DND-41 (cell line): ENCODE measurements at regions not wholly inside any gene's neighbourhood (a gene's known extent, or its start where the extent isn't known, plus 50 kb on each side); places are given as distances from the start of the nearest gene placed in this dataset.
A peak's percentile ranks its signal among the peaks of the same experiment; 100 is the strongest.

Source experiments
- ATAC-seq: fragments of 200-7000 bp; cut with Tn5 transposase; 3 replicates; pipeline ENCODE4 v1.9.1; 2021; ENCODE audit warnings: low read depth; ENCODE audit not compliant: insufficient read depth
- DNase-seq: peaks from one replicate; pipeline ENCODE4 v3.0.0-alpha.2; 2020
- H2AFZ ChIP-seq: 2 replicates; pipeline ENCODE4 v1.6.0; 2012; ENCODE audit warnings: low read depth, low read length
- H3K27ac ChIP-seq: 2 replicates; pipeline ENCODE4 v1.5.1; 2012; ENCODE audit warnings: low read length, inconsistent platforms
- H3K27me3 ChIP-seq: fragments of 200-600 bp; sonication (generic); 2 replicates; pipeline ENCODE4 v1.6.0; 2012; ENCODE audit warnings: low read length, mild to moderate bottlenecking, inconsistent platforms; ENCODE audit not compliant: insufficient read depth, poor library complexity
- H3K36me3 ChIP-seq: 2 replicates; pipeline ENCODE4 v1.5.1; 2012; ENCODE audit warnings: low read length, inconsistent platforms; ENCODE audit not compliant: insufficient read depth
- H3K4me1 ChIP-seq: 2 replicates; pipeline ENCODE4 v1.5.1; 2012; ENCODE audit warnings: mild to moderate bottlenecking, low read length; ENCODE audit not compliant: insufficient read depth
- H3K4me2 ChIP-seq: 2 replicates; pipeline ENCODE4 v1.6.0; 2012; ENCODE audit warnings: mild to moderate bottlenecking, moderate library complexity, low read length, inconsistent platforms; ENCODE audit not compliant: insufficient read depth
- H3K4me3 ChIP-seq, 2 experiments: fragments of 200-600 bp in 1 of 2; shearing (Covaris generic) in 1 of 2; 2 replicates each; pipeline ENCODE4 v1.5.1; 2012 to 2016; ENCODE audit warnings: inconsistent platforms in 2 of 2, low read length in 2 of 2, mild to moderate bottlenecking in 2 of 2, low read depth in 1 of 2, moderate library complexity in 1 of 2
- H3K79me2 ChIP-seq: 2 replicates; pipeline ENCODE4 v1.6.0; 2012; ENCODE audit warnings: low read length, inconsistent platforms; ENCODE audit not compliant: insufficient read depth
- H3K9ac ChIP-seq: 2 replicates; pipeline ENCODE4 v1.6.0; 2012; ENCODE audit warnings: low read depth, mild to moderate bottlenecking, inconsistent platforms, low read length, moderate library complexity
- H3K9me3 ChIP-seq: 2 replicates; pipeline ENCODE4 v1.5.1; 2012; ENCODE audit warnings: low read length, moderate library complexity, mild to moderate bottlenecking, inconsistent platforms; ENCODE audit not compliant: insufficient read depth, severe bottlenecking
- H4K20me1 ChIP-seq: 2 replicates; pipeline ENCODE4 v1.6.0; 2012; ENCODE audit warnings: low read length; ENCODE audit not compliant: insufficient read depth
- CTCF ChIP-seq: IDR thresholded peaks from 2 replicates; pipeline ENCODE4 v1.5.1; 2012; ENCODE audit warnings: borderline replicate concordance, low read length, moderate library complexity, mild to moderate bottlenecking; ENCODE audit not compliant: poor library complexity, severe bottlenecking; ENCODE audit errors: extremely low read depth
- EZH2 ChIP-seq: IDR thresholded peaks from 3 replicates; pipeline ENCODE4 v1.6.1; 2012; ENCODE audit warnings: borderline replicate concordance, low read depth, mild to moderate bottlenecking, moderate library complexity, low read length, inconsistent platforms; ENCODE audit not compliant: severe bottlenecking

GRCh38 chr22:35174401-35175038 is 82.8 kb upstream of the HMGXB4 start:
- H3K9ac ChIP-seq: no peak overlapping the region
- ATAC-seq (no peak), DNase-seq (no peak)
- TF ChIP-seq EZH2 (no peak), CTCF (no peak)
- H3K27me3 ChIP-seq: peaks cover 4% of the 10 kb centered on the region
- no peaks in the 10 kb centered on the region for H3K36me3 ChIP-seq
- H2AFZ ChIP-seq: no peak overlapping the region
- H3K9me3 ChIP-seq: no peaks in the 10 kb centered on the region
- no peaks in the 10 kb centered on the region for H4K20me1 ChIP-seq
- no peak overlapping the region for H3K27ac ChIP-seq
- no peaks in the 10 kb centered on the region for H3K79me2 ChIP-seq
- H3K4me3 ChIP-seq: no peak overlapping the region
- no peaks in the 10 kb centered on the region for H3K4me1 ChIP-seq
- no peak overlapping the region for H3K4me2 ChIP-seq

- Histone ChIP-seq H3K27me3 (peaks cover 4% of the 10 kb centered on the region), H3K9ac (no peak overlapping the region), H3K27ac (no peak overlapping the region), H3K4me1 (no peaks in the 10 kb centered on the region), H4K20me1 (no peaks in the 10 kb centered on the region), H2AFZ (no peak overlapping the region), H3K79me2 (no peaks in the 10 kb centered on the region), H3K4me2 (no peak overlapping the region), H3K4me3 (no peak overlapping the region), H3K9me3 (no peaks in the 10 kb centered on the region), H3K36me3 (no peaks in the 10 kb centered on the region)
- no peak for DNase-seq
- ATAC-seq: no peak
- TF ChIP-seq CTCF (no peak), EZH2 (no peak)
These were observed 81.9 kb upstream of the HMGXB4 start for GRCh38 chr22:35175392-35175791.

- H3K27me3 ChIP-seq: peaks cover 4% of the 10 kb centered on the region
- no peaks in the 10 kb centered on the region for H3K4me1 ChIP-seq
- no peak overlapping the region for H3K9ac ChIP-seq
- no peak overlapping the region for H3K4me3 ChIP-seq
- H3K4me2 ChIP-seq: no peak overlapping the region
- TF ChIP-seq EZH2: no peak
- TF ChIP-seq CTCF: peak; percentile 9
- H3K9me3 ChIP-seq: no peaks in the 10 kb centered on the region
- H2AFZ ChIP-seq: no peak overlapping the region
- H4K20me1 ChIP-seq: no peaks in the 10 kb centered on the region
- H3K79me2 ChIP-seq: no peaks in the 10 kb centered on the region
- ATAC-seq (no peak), DNase-seq (no peak)
- H3K27ac ChIP-seq: no peak overlapping the region
- no peaks in the 10 kb centered on the region for H3K36me3 ChIP-seq
These were observed 79.5 kb upstream of the HMGXB4 start for GRCh38 chr22:35177811-35178210.
